Upper lobe of right lung (tissue), 1 donor: ENCODE measurements at regions not wholly inside any gene's neighbourhood (a gene's known extent, or its start where the extent isn't known, plus 50 kb on each side); places are given as distances from the start of the nearest gene placed in this dataset.

Experiments used
- ATAC-seq: fragments of 200-7000 bp; cut with Tn5 transposase; one replicate; pipeline ENCODE4 v1.9.1; 2020; ENCODE audit warnings: mild to moderate bottlenecking, moderate library complexity
- DNase-seq: peaks from one replicate; pipeline ENCODE4 v3.0.0-alpha.2; 2020
- H3K27ac ChIP-seq: fragments of 200-600 bp; one replicate; pipeline ENCODE4 v1.8.0; 2022
- H3K27me3 ChIP-seq: fragments of 200-600 bp; one replicate; pipeline ENCODE4 v1.8.0; 2022; ENCODE audit warnings: mild to moderate bottlenecking
- H3K36me3 ChIP-seq: fragments of 200-600 bp; one replicate; pipeline ENCODE4 v1.8.0; 2022
- H3K4me1 ChIP-seq: fragments of 200-600 bp; one replicate; pipeline ENCODE4 v1.8.0; 2022
- H3K4me3 ChIP-seq: fragments of 200-600 bp; one replicate; pipeline ENCODE4 v1.8.0; 2022; ENCODE audit warnings: mild to moderate bottlenecking
- H3K9me3 ChIP-seq: fragments of 200-600 bp; one replicate; pipeline ENCODE4 v1.8.0; 2022
- intact Hi-C: fragments of 100-400 bp; cut with DNase I; formaldehyde crosslinking; loops from one replicate; pipeline ENCODE4 v1.11.0; 2022
- TF ChIP-seq, protein P1 (sequence below): fragments of 200-600 bp; IDR thresholded peaks from one replicate; pipeline ENCODE4 v1.8.0; 2022; ENCODE audit warnings: antibody characterized with exemption
- donor health status: DM: no; HTN: yes; CAD: no; lungs with severe emphysema.

DNA sequence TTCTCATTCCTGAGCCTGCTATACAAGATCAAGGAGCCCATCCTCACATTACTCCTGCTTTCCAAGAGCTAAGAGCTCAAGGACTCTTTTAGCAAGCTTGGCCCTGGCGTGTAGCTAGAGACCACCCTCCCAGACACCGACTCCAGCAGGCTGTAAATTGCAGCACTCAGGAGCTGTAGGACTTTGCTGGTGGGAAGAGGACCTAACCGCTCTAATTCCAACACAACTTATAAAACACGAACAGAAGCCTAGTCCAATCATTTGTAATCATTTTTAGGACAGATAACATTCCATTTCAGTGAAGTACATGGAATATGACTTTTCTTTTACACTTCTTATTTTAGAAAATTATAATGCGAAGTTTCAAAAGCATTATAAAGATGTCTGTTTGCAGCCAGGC is 219.9 kb downstream of the NXNL2 start:
- DNase-seq (no peak), ATAC-seq (no peak)
- H3K27ac ChIP-seq: no peak overlapping the region
- intact Hi-C loops: no loop called here
- H3K27me3 ChIP-seq: no peaks in the 10 kb centered on the region
- H3K36me3 ChIP-seq: no peaks in the 10 kb centered on the region
- TF ChIP-seq, protein P1, sequence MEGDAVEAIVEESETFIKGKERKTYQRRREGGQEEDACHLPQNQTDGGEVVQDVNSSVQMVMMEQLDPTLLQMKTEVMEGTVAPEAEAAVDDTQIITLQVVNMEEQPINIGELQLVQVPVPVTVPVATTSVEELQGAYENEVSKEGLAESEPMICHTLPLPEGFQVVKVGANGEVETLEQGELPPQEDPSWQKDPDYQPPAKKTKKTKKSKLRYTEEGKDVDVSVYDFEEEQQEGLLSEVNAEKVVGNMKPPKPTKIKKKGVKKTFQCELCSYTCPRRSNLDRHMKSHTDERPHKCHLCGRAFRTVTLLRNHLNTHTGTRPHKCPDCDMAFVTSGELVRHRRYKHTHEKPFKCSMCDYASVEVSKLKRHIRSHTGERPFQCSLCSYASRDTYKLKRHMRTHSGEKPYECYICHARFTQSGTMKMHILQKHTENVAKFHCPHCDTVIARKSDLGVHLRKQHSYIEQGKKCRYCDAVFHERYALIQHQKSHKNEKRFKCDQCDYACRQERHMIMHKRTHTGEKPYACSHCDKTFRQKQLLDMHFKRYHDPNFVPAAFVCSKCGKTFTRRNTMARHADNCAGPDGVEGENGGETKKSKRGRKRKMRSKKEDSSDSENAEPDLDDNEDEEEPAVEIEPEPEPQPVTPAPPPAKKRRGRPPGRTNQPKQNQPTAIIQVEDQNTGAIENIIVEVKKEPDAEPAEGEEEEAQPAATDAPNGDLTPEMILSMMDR: no peak
- no peak overlapping the region for H3K4me3 ChIP-seq
- peaks cover 3% of the 10 kb centered on the region for H3K4me1 ChIP-seq
- no peaks in the 10 kb centered on the region for H3K9me3 ChIP-seq

DNA sequence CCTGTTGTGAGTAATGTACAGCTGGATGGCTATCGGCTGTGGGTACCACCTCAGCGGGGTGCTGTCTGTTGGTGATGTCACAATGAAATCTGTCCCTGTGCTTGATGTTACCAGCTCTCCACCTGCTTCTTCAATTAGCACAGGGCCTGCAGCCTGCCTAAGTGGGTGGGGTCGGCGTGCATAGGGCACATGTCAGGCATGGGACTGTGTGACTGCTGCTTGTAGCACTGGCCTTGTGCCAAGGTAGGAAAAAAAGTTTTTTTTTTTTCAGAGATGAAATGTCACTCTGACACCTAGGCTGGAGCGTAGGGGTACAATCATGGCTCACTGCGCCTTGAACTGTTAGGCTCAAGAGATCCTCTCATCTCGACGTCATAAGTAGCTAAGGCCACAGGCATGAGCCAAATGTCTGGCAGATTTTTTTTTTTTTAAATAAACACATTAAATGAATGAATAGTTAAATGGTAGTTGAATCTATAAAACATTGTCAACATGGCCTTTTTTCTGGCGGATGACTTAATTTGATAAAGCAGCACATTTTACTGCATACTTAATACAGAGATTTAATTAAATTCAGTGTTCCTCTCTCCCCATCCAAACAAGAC is 222.5 kb downstream of the NXNL2 start:
- no peak overlapping the region for H3K4me3 ChIP-seq
- DNase-seq (no peak), ATAC-seq (no peak)
- H3K4me1 ChIP-seq: peaks cover 3% of the 10 kb centered on the region
- H3K36me3 ChIP-seq: no peaks in the 10 kb centered on the region
- H3K9me3 ChIP-seq: no peaks in the 10 kb centered on the region
- no peak overlapping the region for H3K27ac ChIP-seq
- H3K27me3 ChIP-seq: no peaks in the 10 kb centered on the region
- TF ChIP-seq, protein P1: no peak
- intact Hi-C loops: no loop called here

DNA sequence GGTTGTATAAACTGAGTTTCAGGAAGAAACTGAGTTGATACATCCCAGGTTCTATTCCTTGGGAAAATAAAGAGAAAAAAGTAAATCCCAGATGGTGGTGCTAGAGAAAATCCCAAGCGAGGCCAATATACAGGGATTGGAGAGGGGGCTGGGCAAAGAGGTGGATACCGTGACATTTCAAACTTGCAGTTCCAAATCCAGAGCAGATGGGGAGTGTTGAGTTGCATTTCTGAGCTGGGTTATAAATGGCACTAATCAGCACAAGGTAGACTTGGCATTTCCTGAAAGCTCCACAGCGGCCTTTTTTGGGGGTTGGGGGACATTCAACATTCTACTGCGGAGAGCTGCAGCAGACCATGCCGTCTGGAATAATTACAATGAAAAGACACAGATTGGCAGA is 224.4 kb downstream of the NXNL2 start:
- no peaks in the 10 kb centered on the region for H3K9me3 ChIP-seq
- no peaks in the 10 kb centered on the region for H3K36me3 ChIP-seq
- H3K4me3 ChIP-seq: no peak overlapping the region
- DNase-seq (no peak), ATAC-seq (no peak)
- intact Hi-C loops: no loop called here
- TF ChIP-seq, protein P1: no peak
- H3K27ac ChIP-seq: no peak overlapping the region
- H3K27me3 ChIP-seq: no peaks in the 10 kb centered on the region
- H3K4me1 ChIP-seq: peaks cover 1% of the 10 kb centered on the region

DNA sequence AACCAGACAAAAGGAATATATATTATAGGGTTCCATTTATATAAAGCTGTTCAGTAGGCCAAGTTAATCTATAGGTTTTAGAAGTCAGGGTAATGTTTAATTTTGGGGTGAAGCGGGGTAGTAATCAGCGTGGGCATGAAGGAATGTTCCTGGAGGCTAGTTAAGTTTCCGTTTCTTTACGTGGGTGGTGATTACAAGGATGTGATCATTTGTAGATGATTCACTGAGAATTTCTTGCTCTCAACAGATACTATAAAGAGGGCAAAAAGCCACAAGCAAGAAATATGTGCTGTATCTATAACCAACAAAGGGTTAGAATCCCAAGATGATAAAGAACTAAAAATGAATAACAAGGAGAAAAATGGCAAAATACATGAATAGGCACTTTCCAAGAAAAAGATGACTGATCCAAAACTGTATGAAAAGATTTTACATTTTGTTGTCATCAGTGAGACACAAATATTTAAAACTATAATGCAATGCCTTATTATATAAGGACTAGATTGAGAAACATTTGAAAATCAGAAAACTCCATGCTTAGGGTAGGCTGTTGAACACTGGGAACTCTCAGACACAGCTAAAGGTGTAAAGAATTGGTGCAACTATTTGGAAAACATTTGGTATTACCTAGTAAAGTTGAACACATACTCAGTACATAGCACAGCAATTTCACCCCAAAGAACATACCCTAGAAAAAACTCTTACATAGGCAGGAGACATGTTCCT is 224.3 kb upstream of the S1PR3 start:
- no peaks in the 10 kb centered on the region for H3K36me3 ChIP-seq
- TF ChIP-seq, protein P1: no peak
- intact Hi-C loops: no loop called here
- no peaks in the 10 kb centered on the region for H3K27me3 ChIP-seq
- no peak for DNase-seq
- H3K9me3 ChIP-seq: no peaks in the 10 kb centered on the region
- H3K4me3 ChIP-seq: no peak overlapping the region
- no peaks in the 10 kb centered on the region for H3K4me1 ChIP-seq
- ATAC-seq: no peak
- H3K27ac ChIP-seq: no peak overlapping the region

DNA sequence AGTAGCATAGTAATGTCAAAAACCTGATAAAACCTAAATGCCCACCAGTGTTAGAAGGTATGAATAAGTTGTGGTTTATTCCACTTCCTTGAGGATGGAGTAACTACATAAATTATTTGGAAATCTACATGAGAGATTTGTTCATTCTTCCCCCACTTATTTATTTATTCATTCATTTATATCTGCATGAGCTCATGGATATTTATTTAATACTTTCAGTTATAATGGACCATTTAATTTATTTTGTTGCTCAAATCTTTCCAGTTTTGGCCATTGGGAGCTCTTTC is 223.8 kb upstream of the S1PR3 start:
- DNase-seq (no peak), ATAC-seq (no peak)
- Histone ChIP-seq H3K4me3 (no peak overlapping the region), H3K27ac (no peak overlapping the region), H3K4me1 (no peaks in the 10 kb centered on the region), H3K27me3 (no peaks in the 10 kb centered on the region), H3K36me3 (no peaks in the 10 kb centered on the region), H3K9me3 (no peaks in the 10 kb centered on the region)
- TF ChIP-seq, protein P1: no peak
- intact Hi-C loops: no loop called here
